Keratinocyte (primary cell): ENCODE measurements at regions not wholly inside any gene's neighbourhood (a gene's known extent, or its start where the extent isn't known, plus 50 kb on each side); places are given as distances from the start of the nearest gene placed in this dataset.

Source experiments
- EZH2 ChIP-seq: IDR thresholded peaks from one replicate; pipeline ENCODE4 v1.6.1; 2012; ENCODE audit warnings: inconsistent platforms, mild to moderate bottlenecking, low read length, moderate library complexity
- TF ChIP-seq, protein P1 (sequence below), 3 experiments: IDR thresholded peaks in 1 of 3; conservative IDR thresholded peaks in 1 of 3; optimal IDR thresholded peaks in 1 of 3; 2 replicates in 2 of 3; 3 replicates in 1 of 3; pipeline versions ENCODE3 to v1.5.1; 2011; ENCODE audit warnings: low read length in 3 of 3, mild to moderate bottlenecking in 3 of 3, moderate library complexity in 2 of 3, control low read depth in 1 of 3, inconsistent platforms in 1 of 3; ENCODE audit not compliant: insufficient read depth in 2 of 3; ENCODE audit errors: extremely low read depth in 1 of 3

DNA sequence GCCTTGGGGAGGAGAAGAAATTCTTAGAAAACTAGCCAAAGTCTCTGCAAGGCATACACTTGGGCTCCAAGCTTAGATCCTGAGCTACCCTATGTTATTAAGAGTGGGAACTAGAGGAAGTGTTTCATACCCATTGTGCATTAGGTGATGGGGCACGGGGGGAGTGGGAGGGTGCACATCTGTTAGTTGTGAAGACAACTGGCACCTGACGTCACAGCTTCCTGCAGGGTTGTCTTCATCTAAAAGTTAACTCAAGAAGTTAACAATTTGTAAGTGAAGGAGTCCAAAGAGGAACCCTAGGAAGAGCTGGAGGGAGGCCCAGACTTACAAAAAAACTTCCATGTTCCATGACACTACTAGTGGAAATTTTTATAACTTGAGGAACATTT lies 158.1 kb downstream of the ADRA2A start:
- TF ChIP-seq, protein P1, sequence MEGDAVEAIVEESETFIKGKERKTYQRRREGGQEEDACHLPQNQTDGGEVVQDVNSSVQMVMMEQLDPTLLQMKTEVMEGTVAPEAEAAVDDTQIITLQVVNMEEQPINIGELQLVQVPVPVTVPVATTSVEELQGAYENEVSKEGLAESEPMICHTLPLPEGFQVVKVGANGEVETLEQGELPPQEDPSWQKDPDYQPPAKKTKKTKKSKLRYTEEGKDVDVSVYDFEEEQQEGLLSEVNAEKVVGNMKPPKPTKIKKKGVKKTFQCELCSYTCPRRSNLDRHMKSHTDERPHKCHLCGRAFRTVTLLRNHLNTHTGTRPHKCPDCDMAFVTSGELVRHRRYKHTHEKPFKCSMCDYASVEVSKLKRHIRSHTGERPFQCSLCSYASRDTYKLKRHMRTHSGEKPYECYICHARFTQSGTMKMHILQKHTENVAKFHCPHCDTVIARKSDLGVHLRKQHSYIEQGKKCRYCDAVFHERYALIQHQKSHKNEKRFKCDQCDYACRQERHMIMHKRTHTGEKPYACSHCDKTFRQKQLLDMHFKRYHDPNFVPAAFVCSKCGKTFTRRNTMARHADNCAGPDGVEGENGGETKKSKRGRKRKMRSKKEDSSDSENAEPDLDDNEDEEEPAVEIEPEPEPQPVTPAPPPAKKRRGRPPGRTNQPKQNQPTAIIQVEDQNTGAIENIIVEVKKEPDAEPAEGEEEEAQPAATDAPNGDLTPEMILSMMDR (optimal IDR thresholded peaks at IDR 0.05 in 1 of 3, IDR thresholded peaks at IDR 0.05 in 1 of 3, conservative IDR thresholded peaks at IDR 0.05 in 1 of 3; ENCODE audit: extremely low read depth in 1 of 3, insufficient read depth in 2 of 3, low read length in 3 of 3) = no peak
- no peak for TF ChIP-seq EZH2
